ENCODE measurements at regions not wholly inside any gene's neighbourhood (a gene's known extent, or its start where the extent isn't known, plus 50 kb on each side); places are given as distances from the start of the nearest gene placed in this dataset.

DNA sequence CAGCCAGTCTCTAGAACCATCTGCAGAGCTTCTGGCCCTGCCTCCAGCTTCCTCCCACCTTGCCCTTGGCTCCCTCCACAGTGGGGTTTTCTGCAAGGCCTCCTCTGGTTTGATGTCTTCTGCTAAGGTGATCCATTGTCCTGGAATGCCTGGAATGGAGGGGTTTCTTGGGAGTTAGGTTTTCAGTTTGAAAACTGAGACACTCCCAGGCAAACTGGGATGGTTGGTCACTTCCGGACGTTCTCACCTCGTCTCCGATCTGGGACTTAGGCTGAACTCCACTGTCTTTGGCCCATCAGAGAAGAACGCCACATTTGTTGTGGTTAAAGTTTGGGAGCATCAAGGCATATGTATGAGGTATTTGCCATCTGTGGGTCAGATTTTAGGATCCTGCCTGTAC lies 77.4 kb upstream of the KLHL25 start:
- TF ChIP-seq POLR2A (IDR thresholded peaks at IDR 0.05; ENCODE audit: low read depth, low read length) (no peak), POLR2AphosphoS5 (IDR thresholded peaks at IDR 0.05; ENCODE audit: low read depth, low read length) (no peak), TAF1 (IDR thresholded peaks at IDR 0.05; ENCODE audit: borderline replicate concordance, low read depth, low read length) (no peak)

All from GM12892 (cell line).